G401 (cell line): ENCODE measurements at regions not wholly inside any gene's neighbourhood (a gene's known extent, or its start where the extent isn't known, plus 50 kb on each side); places are given as distances from the start of the nearest gene placed in this dataset.
"Not testable (repeated sequence)": the region's sequence is repeated elsewhere in the genome, so short reads cannot be mapped to it uniquely, and the experiment has no call there.

ENCODE experiments used
- DNase-seq: peaks from one replicate; pipeline ENCODE4 v3.0.0-alpha.2; 2015; ENCODE audit warnings: low spot score
- in situ Hi-C: cut with HindIII; loops from 2 replicates; pipeline ENCODE4 v1.10.0; 2016; ENCODE audit warnings: low sequenced_read_pairs, mixed read lengths

DNA sequence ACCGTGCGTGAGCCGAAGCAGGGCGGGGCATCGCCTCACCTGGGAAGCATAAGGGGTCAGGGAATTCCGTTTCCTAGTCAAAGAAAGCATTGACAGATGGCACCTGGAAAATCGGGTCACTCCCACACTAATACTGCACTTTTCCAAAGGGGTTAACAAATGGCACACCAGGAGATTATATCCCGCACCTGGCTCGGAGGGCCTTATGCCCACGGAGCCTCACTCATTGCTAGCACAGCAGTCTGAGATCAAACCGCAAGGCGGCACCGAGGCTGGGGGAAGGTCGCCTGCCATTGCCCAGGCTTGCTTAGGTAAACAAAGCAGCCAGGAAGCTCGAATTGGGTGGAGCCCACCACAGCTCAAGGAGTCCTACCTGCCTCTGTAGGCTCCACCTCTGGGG is 1698.1 kb downstream of the TP53TG3F start:
- DNase-seq, in situ Hi-C loops: not testable (repeated sequence)

DNA sequence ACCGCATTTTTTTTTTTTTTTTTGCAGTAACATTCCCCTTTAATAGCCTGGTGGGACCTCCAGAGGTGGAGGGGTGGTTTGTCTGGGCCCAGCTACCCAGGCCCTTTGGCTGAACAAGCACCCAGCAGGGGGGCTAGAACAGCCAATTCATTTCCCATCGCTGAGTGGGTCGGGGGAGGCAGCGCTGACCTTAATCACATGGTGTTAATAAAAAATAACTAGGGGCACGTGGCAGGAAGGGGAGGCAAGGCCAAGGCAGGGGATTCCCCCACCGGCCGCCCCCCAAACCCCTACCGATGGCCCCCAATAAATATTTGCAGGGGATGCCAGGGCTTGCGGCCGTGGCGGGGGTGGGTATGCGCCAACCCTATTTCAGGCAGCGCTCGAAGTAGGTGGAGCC is 1709.9 kb downstream of the TP53TG3F start:
- DNase-seq, in situ Hi-C loops: not testable (repeated sequence)

DNA sequence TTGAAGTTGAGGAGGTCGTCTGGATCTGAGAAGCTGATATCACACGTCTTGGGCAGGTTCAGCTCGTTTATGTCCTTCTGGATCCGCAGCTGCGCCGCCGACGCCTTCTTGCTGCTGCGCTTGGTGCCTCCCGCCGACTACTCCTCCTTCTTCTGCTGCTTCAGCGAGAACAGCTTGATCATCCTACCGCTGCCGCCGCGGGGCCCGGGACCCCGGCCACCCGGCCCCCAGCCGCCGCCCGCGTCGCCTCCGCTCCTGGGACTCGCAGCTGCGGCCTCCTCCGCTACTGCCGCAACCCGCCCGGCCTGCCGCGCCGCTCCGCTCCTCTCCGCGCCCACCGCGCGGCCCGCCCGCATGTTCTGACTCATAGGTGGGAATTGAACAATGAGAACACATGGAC is 1710.6 kb downstream of the TP53TG3F start:
- in situ Hi-C loops, DNase-seq: not testable (repeated sequence)

DNA sequence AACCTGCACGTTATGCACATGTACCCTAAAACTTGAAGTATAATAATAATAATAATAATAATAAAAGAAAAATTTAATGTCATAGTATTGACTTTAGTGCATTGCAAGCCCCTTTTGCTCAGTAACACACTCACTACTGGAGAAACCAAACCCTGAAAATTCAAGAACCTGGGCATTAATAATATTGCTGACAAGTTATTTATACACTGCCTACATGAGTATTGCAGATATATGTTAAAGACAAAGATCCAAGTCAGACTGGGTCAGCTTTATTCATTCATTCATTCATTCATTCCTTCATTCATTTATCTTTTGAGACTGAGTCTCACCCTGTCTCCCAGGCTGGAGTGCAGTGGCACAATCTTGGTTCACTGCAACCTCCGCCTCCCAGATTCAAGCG is 1711.2 kb downstream of the TP53TG3F start:
- in situ Hi-C loops = no loop called here
- DNase-seq = no peak

DNA sequence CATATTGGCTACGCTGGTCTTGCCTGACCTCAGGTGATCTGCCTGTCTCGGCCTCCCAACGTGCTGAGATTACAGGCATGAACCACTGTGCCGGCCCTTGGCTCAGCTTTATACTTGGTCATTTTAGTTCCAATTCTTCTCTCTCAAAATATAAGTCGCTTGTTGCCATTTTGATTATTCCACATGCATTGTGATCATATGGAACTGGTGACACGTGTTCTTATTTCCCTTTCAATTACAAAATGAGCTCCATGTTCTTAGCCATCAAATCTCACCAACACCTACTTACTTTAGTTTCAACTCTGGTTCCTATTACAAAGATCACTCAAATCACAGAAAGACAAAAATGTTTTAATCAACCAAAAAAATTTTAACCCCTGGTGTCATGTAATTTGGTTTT is 1711.7 kb downstream of the TP53TG3F start:
- DNase-seq = no peak
- in situ Hi-C loops = no loop called here

DNA sequence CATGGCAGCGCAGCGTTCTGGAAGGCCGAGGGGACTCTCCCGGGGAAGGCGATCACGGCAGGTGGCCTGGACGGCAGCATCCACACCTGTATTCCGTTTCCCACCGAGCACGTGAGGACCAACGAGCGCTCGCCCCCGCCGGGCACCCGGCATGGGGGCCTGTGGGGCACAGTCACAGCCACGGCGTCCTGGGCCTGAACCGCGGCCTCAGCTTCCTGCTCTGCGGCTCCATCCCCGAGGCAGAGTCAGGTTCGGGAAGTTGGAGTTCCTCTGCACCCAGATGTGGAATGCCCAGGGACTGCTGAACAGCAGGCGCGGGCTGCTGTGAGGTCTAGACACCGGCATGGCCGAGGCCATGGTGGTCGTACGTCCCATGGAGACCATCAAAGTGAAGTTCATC is 1713.9 kb downstream of the TP53TG3F start:
- in situ Hi-C loops = no loop called here
- no peak for DNase-seq

DNA sequence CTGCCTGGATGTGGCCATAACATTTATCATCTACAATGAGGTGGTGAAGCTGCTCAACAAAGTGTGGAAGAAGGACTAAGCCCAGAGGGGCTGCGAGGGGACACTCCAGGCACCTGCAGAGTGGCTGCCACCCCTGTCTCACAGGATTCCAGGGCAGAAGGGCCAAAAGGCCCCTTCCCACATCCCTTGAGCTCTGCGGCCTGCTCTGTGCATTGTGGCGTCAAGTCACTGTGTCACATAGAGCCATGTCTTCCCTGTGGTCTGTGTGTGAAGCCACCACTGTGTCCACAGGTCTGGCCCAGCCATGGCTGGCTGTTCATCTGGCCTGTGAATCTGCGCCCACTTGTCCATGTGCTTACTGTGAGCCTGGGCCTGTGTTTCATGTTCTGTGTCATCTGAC is 1714.6 kb downstream of the TP53TG3F start:
- in situ Hi-C loops = no loop called here
- DNase-seq = no peak

DNA sequence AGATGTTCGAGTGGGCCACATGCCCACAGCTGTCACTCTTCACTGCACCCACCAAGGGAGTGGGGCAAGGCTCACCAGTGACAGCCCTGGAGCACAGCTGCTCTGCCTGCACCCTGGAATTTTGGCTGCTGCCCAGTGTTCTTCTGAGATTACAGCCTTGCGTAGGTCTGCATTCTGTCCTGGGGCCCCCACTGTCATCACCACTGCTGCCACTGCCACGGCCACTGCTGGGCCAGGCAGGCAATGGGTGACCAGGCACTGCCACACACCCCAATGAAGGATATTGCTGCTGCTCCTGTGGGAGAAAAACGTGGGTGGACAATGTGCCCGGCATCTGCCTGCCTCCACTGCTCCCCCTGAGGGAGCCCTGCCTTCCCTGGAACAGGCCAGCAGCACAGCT is 1717.0 kb downstream of the TP53TG3F start:
- in situ Hi-C loops = no loop called here
- DNase-seq = no peak

DNA sequence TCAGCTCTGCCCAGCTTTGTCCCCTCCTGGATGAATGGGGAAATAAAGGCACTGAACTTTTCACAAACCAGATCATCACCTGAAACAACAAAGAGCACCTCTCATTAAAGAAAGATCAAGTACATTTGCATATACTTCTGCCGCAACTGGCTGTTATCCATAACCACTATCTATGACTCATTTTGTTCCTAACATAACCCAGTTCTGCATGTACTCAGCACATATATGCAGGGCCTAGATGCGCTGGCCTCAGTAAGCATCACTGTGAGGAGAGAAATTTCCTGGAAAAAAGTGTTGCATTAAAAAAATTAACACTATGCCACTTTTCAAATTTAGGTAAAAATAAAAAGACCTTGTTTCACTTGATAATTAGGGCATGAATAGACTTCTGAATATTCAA is 1718.4 kb downstream of the TP53TG3F start:
- no peak for DNase-seq
- in situ Hi-C loops = no loop called here

DNA sequence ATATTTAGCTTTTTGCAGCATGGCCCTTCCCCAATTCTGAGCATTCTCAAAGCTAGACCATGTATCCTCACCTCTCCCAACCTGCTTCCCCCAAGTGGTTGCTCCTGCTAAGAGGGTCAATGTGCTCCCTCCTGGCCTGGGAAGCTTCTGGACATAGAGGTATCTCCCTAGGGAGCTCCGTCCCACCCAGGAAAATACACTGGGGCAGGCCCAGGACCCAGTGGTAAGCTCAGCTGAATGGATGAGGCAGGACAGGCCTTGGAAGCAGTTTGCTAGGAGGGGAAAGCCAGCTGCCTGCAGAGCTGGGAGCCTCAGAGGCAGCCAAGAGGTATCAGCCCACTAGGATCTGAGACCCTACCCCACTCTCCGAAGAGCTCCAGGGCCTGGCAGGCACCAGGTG is 1721.6 kb downstream of the TP53TG3F start:
- in situ Hi-C loops = no loop called here

DNA sequence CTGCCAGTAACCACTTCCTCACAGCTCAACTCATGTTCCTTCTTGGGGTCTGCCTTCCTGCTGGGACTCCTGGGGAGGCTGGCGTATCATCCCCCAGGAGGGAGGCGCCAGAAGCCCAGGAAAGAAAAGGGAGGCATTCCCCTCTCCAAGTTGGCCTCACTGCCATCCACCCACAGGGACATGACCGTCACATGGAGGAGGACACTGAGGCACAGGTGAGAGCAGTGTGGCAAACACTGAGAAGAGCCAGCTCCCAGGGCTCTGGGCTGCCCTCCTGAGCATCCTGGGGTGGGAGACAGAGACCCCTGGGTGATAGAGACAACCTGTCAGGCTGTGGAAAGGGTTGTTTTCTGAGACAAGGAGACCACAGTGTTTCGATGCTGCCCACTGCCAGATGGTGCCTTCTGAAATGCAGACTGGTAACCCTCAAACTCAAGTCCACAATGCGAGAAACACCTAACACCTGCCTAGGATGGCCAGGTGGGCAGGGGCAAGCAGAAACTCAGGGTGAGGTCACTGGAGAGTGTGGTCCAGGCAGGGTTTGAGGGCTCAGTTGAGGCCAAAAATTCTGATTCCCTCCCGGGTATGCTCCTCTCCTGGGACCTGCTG is 1722.1 kb downstream of the TP53TG3F start:
- DNase-seq = no peak
- in situ Hi-C loops = no loop called here

More for the DNA sequence above, 1721.6 kb downstream of the TP53TG3F start:
- DNase-seq = no peak

DNA sequence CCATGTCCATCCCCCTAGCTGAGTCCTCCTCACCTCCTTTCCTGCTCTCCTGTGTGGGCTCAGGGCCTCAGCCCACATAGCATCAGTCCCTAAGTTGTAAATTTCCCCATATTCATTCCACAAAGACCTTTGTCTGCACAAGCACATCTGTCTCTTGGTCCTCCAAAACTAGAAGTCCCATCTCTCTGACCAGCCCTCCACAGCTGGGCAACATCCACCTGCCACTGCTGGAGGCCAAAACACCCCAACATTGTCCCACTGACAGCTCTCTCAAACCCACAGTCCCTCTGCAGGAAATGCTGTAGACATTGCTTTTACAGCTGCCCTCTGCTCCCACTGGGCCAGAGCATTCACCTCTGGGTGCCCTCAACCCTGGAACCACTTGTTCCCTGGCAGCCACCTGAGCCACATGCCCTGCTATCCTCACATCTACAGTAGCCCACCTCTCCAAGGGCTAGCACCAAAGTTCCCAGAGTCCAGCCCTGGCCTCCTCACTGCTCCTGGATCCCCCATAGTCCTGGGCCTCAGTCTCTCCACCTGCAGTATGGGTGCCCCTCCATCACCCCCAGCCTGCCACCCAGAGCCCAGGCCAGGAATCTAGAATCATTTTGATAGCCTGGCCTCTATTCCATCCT is 1722.7 kb downstream of the TP53TG3F start:
- in situ Hi-C loops = no loop called here
- DNase-seq = no peak

DNA sequence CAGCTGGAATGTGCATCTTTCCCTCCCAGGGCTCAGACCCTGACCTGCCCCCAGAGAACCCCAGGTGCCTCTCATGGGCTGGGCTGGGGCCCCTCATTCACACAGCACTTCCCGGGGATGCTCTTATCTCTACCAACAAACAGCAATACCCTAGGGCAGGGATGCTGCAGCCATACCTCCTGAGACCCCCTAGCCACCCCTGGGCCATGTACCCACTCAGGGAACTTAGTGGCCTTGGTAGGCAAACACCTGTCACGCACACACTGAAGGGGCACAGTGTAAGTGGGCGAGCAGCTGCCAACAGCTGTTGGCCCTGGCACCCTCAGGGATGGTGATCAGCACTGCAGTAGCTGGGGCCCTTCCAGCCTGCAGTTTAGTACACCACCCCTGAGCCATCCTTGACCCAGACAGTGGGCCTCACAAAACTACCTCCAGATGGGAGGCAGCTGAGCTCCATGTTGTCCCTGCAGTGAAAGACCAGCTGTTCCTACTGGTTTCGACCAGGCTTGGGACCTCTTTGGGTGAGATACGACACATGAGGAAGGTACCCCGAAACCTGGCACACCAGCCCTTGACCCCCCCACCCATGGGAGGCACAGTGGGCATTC is 1723.6 kb downstream of the TP53TG3F start:
- DNase-seq = no peak
- in situ Hi-C loops = no loop called here

DNA sequence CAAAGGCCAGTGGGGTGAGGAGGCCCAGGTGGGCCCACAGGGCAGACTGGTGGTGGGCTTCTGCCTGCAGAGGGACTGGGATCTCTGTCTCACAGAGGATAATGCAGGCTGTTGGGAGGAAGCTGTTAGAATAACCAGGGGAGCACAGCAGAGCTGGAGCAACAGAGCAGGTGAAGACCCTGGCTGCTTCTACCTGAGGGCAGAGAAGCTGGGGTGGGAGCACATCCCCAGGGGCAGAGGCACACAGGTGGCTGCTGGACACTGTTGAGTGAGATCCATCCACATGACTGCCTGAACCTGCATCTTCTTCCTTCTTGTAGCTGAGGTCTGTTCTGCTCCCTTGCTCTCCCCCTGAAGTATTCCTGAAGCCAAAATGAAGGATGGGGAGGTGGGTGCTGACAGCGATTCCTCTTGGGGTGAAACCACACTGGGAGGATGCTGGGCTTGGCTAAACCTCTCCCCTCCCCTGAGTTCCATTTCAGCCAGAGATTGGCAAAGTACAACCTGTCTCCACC is 1725.0 kb downstream of the TP53TG3F start:
- in situ Hi-C loops = no loop called here
- no peak for DNase-seq

DNA sequence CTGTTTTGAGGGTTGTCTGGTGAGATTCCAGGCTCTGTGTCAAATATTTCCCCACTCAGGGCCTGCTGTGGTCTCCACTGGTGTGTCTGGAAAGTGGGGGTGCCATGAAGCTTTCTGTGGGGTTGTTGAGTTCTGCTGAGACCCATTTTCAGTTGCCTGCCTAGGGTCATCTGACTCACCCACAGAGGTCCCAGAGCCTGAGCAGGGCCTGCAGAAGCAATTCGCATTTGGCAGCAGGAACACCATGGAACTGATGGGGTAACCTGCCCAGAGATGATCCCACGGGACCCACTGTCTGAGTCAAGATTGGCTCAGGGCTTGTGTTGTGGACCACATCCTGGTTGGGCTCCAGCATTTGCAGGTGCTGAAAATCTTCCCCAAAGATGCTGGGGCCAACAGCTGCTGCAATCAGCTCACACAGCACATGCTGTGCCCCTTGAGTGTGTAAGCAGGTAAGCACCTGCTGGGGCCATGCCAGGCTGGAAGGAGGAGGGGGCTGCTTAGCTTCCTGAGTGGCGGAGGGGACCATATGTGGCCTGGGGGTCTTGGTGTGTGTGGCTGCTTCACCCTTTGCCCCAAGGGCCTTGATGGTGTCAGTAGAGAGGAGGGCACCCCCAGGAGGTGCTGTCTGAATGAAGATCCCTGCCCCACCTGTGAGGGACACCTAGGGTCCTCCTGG is 1726.1 kb downstream of the TP53TG3F start:
- no peak for DNase-seq
- in situ Hi-C loops = no loop called here

DNA sequence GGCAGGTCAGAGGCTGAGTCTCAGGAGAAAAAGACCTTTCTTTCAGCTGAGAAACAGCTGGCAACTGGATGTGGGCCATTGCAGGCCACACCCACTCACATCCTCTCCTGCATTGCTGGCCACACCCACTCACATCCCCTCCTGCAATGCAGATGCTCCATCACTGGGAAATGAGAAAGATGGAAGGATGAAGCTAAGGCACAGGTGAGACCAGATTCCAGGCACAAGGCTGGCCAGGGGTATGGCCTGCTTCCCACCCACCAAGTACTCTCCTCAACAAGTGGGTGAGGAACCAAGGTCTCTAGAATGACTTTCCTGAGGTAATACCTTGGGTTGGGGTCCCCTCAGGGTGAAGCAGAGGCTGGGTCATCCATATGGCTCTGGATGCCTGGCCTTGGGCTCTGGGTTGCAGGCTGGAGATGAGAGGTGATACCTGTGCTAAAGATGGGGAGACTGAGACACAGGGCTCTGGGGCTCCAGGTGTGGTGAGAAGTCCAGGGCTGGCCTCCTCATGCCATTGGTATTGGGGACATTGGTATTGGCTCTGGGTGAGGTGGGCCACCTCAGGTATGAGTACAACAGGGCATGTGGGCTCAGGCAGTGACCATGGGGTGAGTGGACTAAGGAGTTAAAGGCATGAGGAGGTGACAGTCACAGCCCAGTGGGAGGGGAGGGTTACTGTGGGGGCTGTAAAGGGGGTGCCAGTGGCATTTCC is 1726.8 kb downstream of the TP53TG3F start:
- in situ Hi-C loops = no loop called here

DNA sequence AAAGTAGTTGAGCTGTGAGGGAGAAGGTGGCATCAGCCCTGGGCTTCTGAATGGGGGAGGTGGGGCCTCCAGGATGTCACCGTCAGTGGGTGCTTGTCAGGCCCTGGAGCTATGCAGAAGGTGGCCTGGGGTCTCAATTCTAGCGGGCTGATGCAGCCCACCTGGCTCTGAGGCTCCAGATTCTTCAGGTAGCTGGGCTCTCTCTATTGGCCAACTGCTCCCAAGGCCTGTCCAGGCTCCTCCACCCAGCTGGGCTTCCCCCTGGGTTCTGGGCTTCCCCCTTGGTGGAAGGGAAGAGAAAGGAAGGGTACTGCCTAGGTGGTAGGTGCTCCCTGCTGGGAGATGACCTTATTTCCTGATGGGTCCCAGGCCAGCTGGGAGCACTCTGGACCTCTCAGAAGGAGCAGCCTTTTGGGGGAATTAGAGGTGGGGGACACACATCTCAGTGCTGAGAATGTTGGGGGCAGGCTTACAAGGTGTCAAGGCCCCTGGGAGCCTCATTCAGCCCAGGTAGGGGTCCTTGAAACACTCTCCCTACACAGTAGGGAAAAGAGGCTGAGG is 1728.3 kb downstream of the TP53TG3F start:
- in situ Hi-C loops = no loop called here
- no peak for DNase-seq

More for the DNA sequence above, 1726.8 kb downstream of the TP53TG3F start:
- no peak for DNase-seq

DNA sequence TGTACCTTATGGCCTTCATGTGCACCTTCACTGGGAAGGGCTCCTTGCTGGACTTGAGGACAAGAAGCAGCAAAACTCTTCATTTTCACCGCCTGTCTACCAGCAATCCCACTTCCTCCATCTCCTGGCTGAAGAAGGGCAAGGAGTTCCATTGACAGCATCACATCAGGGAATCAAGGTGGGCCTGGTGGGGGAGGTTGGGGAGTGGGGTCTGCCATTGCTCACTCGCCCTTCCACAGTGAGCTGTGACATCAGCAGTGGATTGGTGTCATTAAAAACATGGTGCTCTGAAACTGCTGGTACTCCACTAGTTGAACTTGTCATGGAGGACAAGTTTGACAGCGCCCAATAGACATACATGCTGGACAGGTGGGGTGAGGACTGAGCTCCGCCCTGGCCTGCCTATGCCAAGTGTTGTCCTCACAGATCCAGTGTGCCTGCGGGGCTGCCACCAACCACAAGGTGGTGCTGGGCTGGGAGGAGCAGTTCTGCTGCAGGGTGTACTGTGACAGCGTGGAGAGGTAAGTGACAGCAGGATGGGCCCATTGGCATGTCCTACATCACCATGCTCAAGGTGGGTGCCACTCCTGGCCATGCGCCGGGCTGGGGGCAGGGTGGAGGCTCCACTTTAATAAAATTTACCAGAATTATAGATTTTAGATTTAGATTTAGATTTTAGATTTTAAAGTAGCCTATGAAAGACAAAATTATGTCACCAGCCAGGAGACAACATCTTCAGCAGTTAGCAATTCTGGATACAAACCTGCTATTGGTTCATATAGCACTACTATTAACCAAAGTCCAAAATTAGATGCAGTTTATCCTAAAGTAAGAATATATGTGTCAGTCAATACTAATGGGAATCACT is 1729.1 kb downstream of the TP53TG3F start:
- in situ Hi-C loops = no loop called here
- DNase-seq = no peak
